T-helper 1 cell (primary cell): ENCODE measurements at regions not wholly inside any gene's neighbourhood (a gene's known extent, or its start where the extent isn't known, plus 50 kb on each side); places are given as distances from the start of the nearest gene placed in this dataset.
"Not testable (repeated sequence)": the region's sequence is repeated elsewhere in the genome, so short reads cannot be mapped to it uniquely, and the experiment has no call there.

Source experiments
- DNase-seq, 5 donors: peaks; one replicate each; pipeline ENCODE4 v3.0.0-alpha.2; 2012 to 2020

- DNase-seq, result peak in 1 of 5 donors; percentile 70
Observed at GRCh38 chr3:112736805-112737566, 96.0 kb upstream of the CCDC80 start.

DNA sequence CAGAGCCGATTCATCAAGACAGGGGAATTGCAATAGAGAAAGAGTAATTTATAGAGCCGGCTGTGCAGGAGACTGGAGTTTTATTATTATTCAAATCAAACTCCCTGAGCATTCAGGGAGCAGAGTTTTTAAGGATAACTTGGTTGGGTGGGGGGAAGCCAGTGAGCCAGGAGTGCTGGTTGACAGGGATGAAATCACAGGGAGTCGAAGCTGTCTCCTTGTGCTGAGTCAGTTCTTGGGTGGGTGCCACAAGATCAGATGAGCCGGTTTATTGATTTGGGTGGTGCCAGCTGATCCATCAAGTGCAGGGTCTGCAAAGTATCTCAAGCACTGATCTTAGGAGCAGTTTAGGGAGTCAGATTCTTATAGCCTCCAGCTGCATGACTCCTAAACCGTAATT is 95.4 kb upstream of the CCDC80 start:
- no peak for DNase-seq

GRCh38 chr3:112735926-112736325 is 95.0 kb upstream of the CCDC80 start:
- no peak for DNase-seq

GRCh38 chr3:112734736-112735350 is 93.9 kb upstream of the CCDC80 start:
- DNase-seq, result peak; percentile 12 to 71 (median 58)

GRCh38 chr3:112734171-112734570 is 93.2 kb upstream of the CCDC80 start:
- no peak for DNase-seq

DNA sequence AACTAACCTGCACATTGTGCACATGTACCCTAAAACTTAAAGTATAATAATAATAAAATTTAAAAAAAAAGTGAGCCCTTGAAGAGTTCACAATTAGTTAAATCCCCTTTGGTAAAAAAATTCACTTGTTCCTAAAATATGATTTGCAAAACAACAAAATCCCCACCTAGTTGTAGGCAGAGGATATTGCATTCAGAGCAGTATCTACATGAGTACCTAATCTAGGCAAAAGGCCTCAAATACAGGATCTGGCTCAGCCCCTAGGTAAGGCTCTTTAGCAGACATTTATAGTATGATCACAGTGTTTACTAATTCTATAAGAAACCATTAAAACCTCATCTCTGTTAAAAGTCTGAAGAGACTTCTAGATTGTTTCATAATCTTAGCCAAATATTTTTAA is 89.3 kb upstream of the CCDC80 start:
- no peak for DNase-seq

- no peak for DNase-seq
Observed at GRCh38 chr3:112721231-112721630, 80.3 kb upstream of the CCDC80 start.

GRCh38 chr3:112718967-112719366 is 78.0 kb upstream of the CCDC80 start:
- no peak for DNase-seq

DNA sequence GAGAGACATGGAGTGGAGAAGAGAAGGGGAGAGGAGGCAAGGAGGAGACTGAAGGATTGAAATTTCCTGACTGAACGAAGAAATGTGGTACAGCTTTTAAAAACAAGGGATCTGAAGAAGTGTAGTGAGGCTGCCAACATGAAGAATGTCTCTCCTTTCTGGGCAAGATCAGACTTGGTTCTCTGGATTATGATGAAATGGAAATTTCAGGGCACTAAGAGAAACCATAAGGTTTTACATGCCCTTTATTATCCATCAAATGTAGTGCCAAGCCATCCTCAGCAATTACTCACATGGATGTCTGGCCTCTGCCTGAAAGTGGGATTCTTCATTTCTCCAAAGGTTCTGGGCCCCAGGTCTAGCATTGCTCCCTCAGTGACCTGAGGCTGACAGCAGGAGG is 77.6 kb upstream of the CCDC80 start:
- DNase-seq, result no peak

DNA sequence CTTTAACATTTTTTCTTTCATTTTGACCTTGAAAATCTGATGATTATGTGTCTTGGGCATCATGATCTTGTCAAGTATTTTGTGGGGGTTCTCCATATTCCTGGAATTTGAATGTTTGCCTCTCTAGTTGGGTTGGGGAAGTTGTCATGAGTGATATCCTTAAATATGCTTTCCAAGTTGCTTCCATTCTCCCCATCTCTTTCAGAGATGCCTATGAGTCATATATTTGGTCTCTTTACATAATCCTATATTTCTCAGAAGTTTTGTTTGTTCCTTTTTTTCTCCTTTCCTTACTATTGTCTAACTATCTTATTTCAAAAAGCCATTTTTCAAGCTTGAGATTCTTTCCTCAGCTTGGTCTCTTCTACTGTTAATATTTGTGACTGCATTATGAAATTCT is 69.0 kb upstream of the CCDC80 start:
- no peak for DNase-seq

DNA sequence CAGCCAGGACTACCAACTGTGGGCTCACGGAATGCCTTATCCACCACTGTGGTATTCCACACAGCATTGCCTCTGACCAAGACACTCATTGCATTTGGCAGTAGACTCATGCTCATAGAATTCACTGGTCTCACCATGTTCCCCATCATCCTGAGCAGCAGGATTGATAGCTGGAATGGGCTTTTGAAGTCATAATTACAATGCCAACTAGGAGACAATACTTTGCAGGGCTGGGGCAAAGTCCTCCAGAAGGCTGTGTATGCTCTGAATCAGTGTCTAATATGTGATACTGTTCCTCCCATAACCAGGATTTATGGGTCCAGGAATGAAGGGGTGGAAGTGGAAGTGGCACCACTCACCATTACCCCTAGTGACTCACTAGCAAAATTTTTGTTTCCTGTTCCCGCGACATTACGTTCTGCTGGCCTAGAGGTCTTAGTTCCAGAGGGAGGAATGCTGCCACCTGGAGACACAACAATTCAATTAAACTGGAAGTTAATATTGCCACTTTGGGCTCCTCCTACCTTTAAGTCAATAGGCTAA is 58.6 kb upstream of the CCDC80 start:
- DNase-seq, result no peak

DNA sequence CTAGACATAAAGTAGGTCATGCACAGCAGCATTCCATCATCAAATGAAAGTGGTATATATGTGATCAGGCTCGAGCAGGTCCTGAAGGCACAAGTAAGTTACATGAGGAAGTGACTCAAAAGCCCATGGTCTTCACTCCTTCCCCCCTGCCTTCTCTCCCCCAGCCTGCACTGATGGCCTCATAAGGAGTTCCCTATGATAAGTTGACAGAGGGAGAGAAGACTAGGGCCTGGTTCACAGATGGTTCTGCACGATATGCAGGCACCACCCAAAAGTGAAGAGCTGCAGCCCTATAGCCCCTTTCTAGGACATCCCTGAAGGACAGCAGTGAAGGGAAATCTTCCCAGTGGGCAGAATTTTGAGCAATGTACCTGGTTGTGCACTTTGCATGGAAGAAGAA is 57.5 kb upstream of the CCDC80 start:
- not testable (repeated sequence) for DNase-seq

GRCh38 chr3:112696244-112696643 is 55.3 kb upstream of the CCDC80 start:
- not testable (repeated sequence) for DNase-seq

DNA sequence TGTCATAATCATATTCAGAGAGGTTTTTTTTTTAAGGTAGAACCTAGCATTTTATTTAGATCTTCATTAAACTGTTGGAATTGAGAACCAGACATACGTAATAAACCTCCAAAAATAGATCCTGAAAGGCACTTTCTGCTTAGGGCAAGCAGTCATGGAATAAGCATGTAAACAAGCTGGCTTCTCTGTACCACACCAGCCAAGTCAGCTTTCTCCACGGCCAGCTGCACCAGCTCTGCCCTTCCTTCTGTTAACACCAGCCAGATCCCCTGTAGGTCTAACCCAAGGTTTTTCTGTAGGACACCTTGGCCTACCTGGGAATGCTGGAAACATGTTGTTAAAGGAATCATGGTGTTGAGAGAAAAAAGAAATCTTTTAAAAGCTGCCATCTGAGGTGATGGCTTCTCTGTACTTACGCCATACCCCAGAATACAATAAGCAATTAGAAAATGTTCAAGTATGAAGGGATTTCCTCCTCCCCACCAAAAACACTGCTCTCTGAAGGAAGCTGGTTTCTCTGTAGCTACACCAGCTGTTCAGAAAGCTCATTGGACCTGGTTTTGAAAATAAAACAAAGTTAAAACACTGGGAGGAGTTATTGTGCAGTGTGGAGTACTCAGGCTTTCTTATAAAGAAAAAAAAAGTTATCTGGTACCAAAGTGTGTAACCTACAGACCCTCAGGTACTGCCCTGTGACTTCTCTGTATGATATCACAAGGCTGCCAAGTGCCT is 54.6 kb upstream of the CCDC80 start:
- DNase-seq, result not testable (repeated sequence)

GRCh38 chr3:112694906-112695305 is 54.0 kb upstream of the CCDC80 start:
- DNase-seq, result not testable (repeated sequence)

GRCh38 chr3:112693186-112693585 is 52.2 kb upstream of the CCDC80 start:
- no peak for DNase-seq
